SK-N-SH treated with all-trans-retinoic acid at 6 μM for 48 hours (cell line): ENCODE measurements at regions not wholly inside any gene's neighbourhood (a gene's known extent, or its start where the extent isn't known, plus 50 kb on each side); places are given as distances from the start of the nearest gene placed in this dataset.

Experiments used
- ATAC-seq: fragments of 200-7000 bp; cut with Tn5 transposase; 3 replicates; pipeline ENCODE4 v1.9.1; 2020; ENCODE audit warnings: mild to moderate bottlenecking, moderate library complexity
- ARNTL ChIP-seq: fragments of 450-650 bp; formaldehyde crosslinking; IDR thresholded peaks from 2 replicates; pipeline ENCODE4 v1.5.0; 2020; ENCODE audit warnings: low read depth, mild to moderate bottlenecking, moderate library complexity, borderline replicate concordance
- CREB5 ChIP-seq: fragments of 250-450 bp; sonication (Bioruptor Pico); IDR thresholded peaks from 2 replicates; pipeline ENCODE4 v1.5.1; 2020; ENCODE audit warnings: low read depth, mild to moderate bottlenecking, moderate library complexity
- CSDC2 ChIP-seq: fragments of 250-450 bp; sonication (Bioruptor Pico); IDR thresholded peaks from 2 replicates; pipeline ENCODE4 v1.5.0; 2020; ENCODE audit warnings: mild to moderate bottlenecking, moderate library complexity
- CSRNP3 ChIP-seq: fragments of 250-450 bp; sonication (Bioruptor Pico); IDR thresholded peaks from 2 replicates; pipeline ENCODE4 v1.5.1; 2021; ENCODE audit warnings: mild to moderate bottlenecking, moderate library complexity
- ESRRG ChIP-seq: fragments of 250-450 bp; sonication (Bioruptor Pico); IDR thresholded peaks from 2 replicates; pipeline ENCODE4 v1.6.1; 2021; ENCODE audit warnings: mild to moderate bottlenecking
- GLIS3 ChIP-seq: fragments of 250-450 bp; sonication (Bioruptor Pico); IDR thresholded peaks from 2 replicates; pipeline ENCODE4 v1.5.0; 2020; ENCODE audit warnings: mild to moderate bottlenecking, moderate library complexity
- ISL1 ChIP-seq: fragments of 250-450 bp; sonication (Bioruptor Pico); IDR thresholded peaks from 2 replicates; pipeline ENCODE4 v2.1.2; 2022; ENCODE audit warnings: mild to moderate bottlenecking, moderate library complexity
- OSR1 ChIP-seq: fragments of 250-450 bp; sonication (Bioruptor Pico); IDR thresholded peaks from 2 replicates; pipeline ENCODE4 v1.8.0; 2022; ENCODE audit warnings: moderate library complexity, mild to moderate bottlenecking, inconsistent platforms
- POU6F1 ChIP-seq: fragments of 250-450 bp; sonication (Bioruptor Pico); IDR thresholded peaks from 2 replicates; pipeline ENCODE4 v1.8.0; 2021; ENCODE audit warnings: low read depth, mild to moderate bottlenecking, moderate library complexity, borderline replicate concordance
- PPARA ChIP-seq: fragments of 250-450 bp; sonication (Bioruptor Pico); IDR thresholded peaks from 2 replicates; pipeline ENCODE4 v1.5.0; 2020; ENCODE audit warnings: mild to moderate bottlenecking, borderline replicate concordance
- SNAI2 ChIP-seq: fragments of 250-450 bp; sonication (Bioruptor Pico); IDR thresholded peaks from 2 replicates; pipeline ENCODE4 v1.5.0; 2020; ENCODE audit warnings: mild to moderate bottlenecking, moderate library complexity
- TCF4 ChIP-seq: fragments of 250-450 bp; sonication (Bioruptor Pico); IDR thresholded peaks from 2 replicates; pipeline ENCODE4 v1.8.0; 2021; ENCODE audit warnings: mild to moderate bottlenecking, moderate library complexity, borderline replicate concordance
- TOX ChIP-seq: fragments of 250-450 bp; sonication (Bioruptor Pico); IDR thresholded peaks from 2 replicates; pipeline ENCODE4 v1.8.0; 2021; ENCODE audit warnings: mild to moderate bottlenecking, moderate library complexity, borderline replicate concordance
- ZFP3 ChIP-seq: fragments of 250-450 bp; sonication (Bioruptor Pico); IDR thresholded peaks from 2 replicates; pipeline ENCODE4 v1.5.0; 2020; ENCODE audit warnings: mild to moderate bottlenecking, moderate library complexity
- ZFP30 ChIP-seq: fragments of 450-650 bp; formaldehyde crosslinking; IDR thresholded peaks from 2 replicates; pipeline ENCODE4 v1.5.0; 2022; ENCODE audit warnings: mild to moderate bottlenecking, moderate library complexity
- ZNF565 ChIP-seq: fragments of 450-650 bp; formaldehyde crosslinking; conservative IDR thresholded peaks from 2 replicates; pipeline ENCODE4 v1.5.0; 2020; ENCODE audit warnings: low read depth, mild to moderate bottlenecking, moderate library complexity
- ZNF70 ChIP-seq: fragments of 450-650 bp; formaldehyde crosslinking; IDR thresholded peaks from 2 replicates; pipeline ENCODE4 v1.5.0; 2020; ENCODE audit warnings: mild to moderate bottlenecking, moderate library complexity
- ZNF8 ChIP-seq: fragments of 450-650 bp; formaldehyde crosslinking; IDR thresholded peaks from 2 replicates; pipeline ENCODE4 v1.5.0; 2020; ENCODE audit warnings: mild to moderate bottlenecking, moderate library complexity
- TF ChIP-seq, protein P1 (sequence below): fragments of 250-450 bp; sonication (Bioruptor Pico); IDR thresholded peaks from 2 replicates; pipeline ENCODE4 v1.5.0; 2020; ENCODE audit warnings: mild to moderate bottlenecking, moderate library complexity

GRCh38 chr1:59230622-59231021 is 66.3 kb upstream of the FGGY start:
- no peak for ATAC-seq
- TF ChIP-seq TCF4 (CRISPR knock-in tag) (no peak), ZNF70 (CRISPR knock-in tag) (no peak), CSDC2 (CRISPR knock-in tag) (no peak), CSRNP3 (CRISPR knock-in tag) (no peak), POU6F1 (CRISPR knock-in tag) (no peak), ESRRG (CRISPR knock-in tag) (no peak), ZFP30 (CRISPR knock-in tag) (no peak), PPARA (CRISPR knock-in tag) (no peak), ZNF565 (CRISPR knock-in tag) (no peak), ZFP3 (CRISPR knock-in tag) (no peak), GLIS3 (CRISPR knock-in tag) (no peak), ZNF8 (CRISPR knock-in tag) (no peak), SNAI2 (CRISPR knock-in tag) (no peak), OSR1 (no peak), TOX (CRISPR knock-in tag) (no peak)
- TF ChIP-seq, protein P1, sequence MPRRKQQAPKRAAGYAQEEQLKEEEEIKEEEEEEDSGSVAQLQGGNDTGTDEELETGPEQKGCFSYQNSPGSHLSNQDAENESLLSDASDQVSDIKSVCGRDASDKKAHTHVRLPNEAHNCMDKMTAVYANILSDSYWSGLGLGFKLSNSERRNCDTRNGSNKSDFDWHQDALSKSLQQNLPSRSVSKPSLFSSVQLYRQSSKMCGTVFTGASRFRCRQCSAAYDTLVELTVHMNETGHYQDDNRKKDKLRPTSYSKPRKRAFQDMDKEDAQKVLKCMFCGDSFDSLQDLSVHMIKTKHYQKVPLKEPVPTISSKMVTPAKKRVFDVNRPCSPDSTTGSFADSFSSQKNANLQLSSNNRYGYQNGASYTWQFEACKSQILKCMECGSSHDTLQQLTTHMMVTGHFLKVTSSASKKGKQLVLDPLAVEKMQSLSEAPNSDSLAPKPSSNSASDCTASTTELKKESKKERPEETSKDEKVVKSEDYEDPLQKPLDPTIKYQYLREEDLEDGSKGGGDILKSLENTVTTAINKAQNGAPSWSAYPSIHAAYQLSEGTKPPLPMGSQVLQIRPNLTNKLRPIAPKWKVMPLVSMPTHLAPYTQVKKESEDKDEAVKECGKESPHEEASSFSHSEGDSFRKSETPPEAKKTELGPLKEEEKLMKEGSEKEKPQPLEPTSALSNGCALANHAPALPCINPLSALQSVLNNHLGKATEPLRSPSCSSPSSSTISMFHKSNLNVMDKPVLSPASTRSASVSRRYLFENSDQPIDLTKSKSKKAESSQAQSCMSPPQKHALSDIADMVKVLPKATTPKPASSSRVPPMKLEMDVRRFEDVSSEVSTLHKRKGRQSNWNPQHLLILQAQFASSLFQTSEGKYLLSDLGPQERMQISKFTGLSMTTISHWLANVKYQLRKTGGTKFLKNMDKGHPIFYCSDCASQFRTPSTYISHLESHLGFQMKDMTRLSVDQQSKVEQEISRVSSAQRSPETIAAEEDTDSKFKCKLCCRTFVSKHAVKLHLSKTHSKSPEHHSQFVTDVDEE (CRISPR knock-in tag), result no peak

DNA sequence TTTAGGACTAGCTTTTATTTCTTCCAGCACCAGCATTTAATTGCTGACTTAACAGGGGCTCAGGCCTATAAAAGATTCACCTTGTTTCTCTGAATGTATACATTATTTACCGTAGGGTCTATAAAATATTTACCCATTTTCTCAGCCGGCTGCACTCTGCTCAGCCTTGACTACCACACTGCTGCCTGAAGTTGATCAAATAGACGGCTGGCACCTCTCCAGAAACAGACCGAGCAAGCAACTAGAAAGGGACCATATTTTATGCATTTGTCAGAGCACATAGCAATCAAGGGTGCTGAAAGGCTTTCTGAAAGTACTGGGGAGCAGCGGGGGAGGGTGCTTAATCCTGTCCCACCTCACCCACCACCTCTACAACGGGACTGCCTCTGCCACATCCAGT is 64.7 kb upstream of the FGGY start:
- no peak for ATAC-seq
- TF ChIP-seq POU6F1 (CRISPR knock-in tag), result no peak
- no peak for TF ChIP-seq ZNF565 (CRISPR knock-in tag)
- TF ChIP-seq TOX (CRISPR knock-in tag), result no peak
- TF ChIP-seq TCF4 (CRISPR knock-in tag), result no peak
- no peak for TF ChIP-seq CREB5 (CRISPR knock-in tag)
- no peak for TF ChIP-seq ZNF8 (CRISPR knock-in tag)
- no peak for TF ChIP-seq GLIS3 (CRISPR knock-in tag)
- TF ChIP-seq OSR1, result no peak
- TF ChIP-seq ZNF70 (CRISPR knock-in tag), result no peak
- no peak for TF ChIP-seq ESRRG (CRISPR knock-in tag)
- no peak for TF ChIP-seq CSRNP3 (CRISPR knock-in tag)

- TF ChIP-seq TOX (CRISPR knock-in tag) (no peak), ZFP30 (CRISPR knock-in tag) (no peak), ARNTL (CRISPR knock-in tag) (no peak), ZNF565 (CRISPR knock-in tag) (no peak), GLIS3 (CRISPR knock-in tag) (no peak), ZFP3 (CRISPR knock-in tag) (no peak), OSR1 (no peak), ISL1 (no peak), PPARA (CRISPR knock-in tag) (no peak)
- ATAC-seq, result no peak
Measured at GRCh38 chr1:59233444-59233843, 63.5 kb upstream of the FGGY start.
